ENCODE measurements at regions not wholly inside any gene's neighbourhood (a gene's known extent, or its start where the extent isn't known, plus 50 kb on each side); places are given as distances from the start of the nearest gene placed in this dataset.

DNA sequence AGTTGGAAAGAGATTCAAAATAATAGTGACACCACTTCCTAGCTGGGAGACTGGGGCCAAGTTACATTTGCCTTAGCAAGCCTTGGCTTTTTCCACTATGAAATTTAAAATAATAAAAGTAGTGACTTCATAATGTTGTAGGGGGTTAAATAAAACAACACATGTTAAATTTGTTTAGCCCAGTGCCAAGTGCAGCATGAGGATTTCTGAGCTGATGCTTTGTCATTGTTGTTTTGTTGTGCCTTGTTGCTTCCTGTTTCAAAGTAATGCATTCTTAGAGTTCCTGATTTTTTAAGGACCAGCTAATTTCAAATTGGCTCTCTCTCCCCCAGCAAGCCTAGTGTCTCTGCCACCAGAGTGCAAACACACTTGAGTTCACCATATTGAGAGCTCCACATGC lies 270.7 kb upstream of the PAPPA start:
- Histone ChIP-seq H2AFZ (ENCODE audit: low read length) (no peak overlapping the region), H3K4me3 (replicated peaks in 1 of 3; ENCODE audit: insufficient read depth in 1 of 3, low read depth in 2 of 3, low read length in 3 of 3) (no peak overlapping the region), H3K4me1 (ENCODE audit: insufficient read depth, low read length) (peaks cover 9% of the 10 kb centered on the region; the same call in 1 of the 2 replicates), H3K4me2 (ENCODE audit: low read depth, low read length) (no peak overlapping the region), H4K20me1 (ENCODE audit: insufficient read depth, low read length) (no peaks in the 10 kb centered on the region), H3K9me3 (ENCODE audit: low read length) (no peaks in the 10 kb centered on the region), H3K9ac (ENCODE audit: insufficient read depth, low read depth, low read length) (no peak overlapping the region), H3K79me2 (ENCODE audit: insufficient read depth, low read length) (no peaks in the 10 kb centered on the region), H3K27me3 (ENCODE audit: control insufficient read depth in 1 of 2, insufficient read depth in 2 of 2, low read length in 2 of 2) (no peaks in the 10 kb centered on the region; a peak in 1 of 5 replicates), H3K27ac (ENCODE audit: extremely low read length, insufficient read depth, low read length) (no peak overlapping the region), H3K36me3 (replicated peaks in 1 of 2; ENCODE audit: control insufficient read depth in 1 of 2, insufficient read depth in 2 of 2, low read length in 2 of 2) (no peaks in the 10 kb centered on the region)
- POLR2A ChIA-PET, result no interaction called here
- no TSS peak for BruUV-seq (replicated peaks)
- no peak for DNase-seq (ENCODE audit: low spot score)
- in situ Hi-C loops (cut with HindIII; ENCODE audit: extremely low pct_ligation_motif_present, low pct_unique_long_range_greater_than_20kb), result loop anchor here (5.0 to 25.0 kb wide), 5 partner anchors 114 to 779 kb away; no protein-coding TSS in a partner anchor
- CTCF ChIA-PET (ENCODE audit: low intra/inter-chr PET ratio, low total read pairs), result interaction anchor here (1.3 to 2.0 kb wide), 2 partner anchors 118 to 229 kb away, joined by 6 to 19 read pairs; no protein-coding TSS in a partner anchor
- intact Hi-C loops (cut with micrococcal nuclease; ENCODE audit: unreplicated experiment), result loop anchor here (1.0 to 5.0 kb wide), 5 partner anchors 117 to 779 kb away; no protein-coding TSS in a partner anchor
- ATAC-seq, result no peak
- TF ChIP-seq FOXM1 (CRISPR knock-in tag; IDR thresholded peaks at IDR 0.05) (no peak), POLR2AphosphoS5 (IDR thresholded peaks at IDR 0.05; ENCODE audit: low read depth, low read length) (no peak), SAP130 (CRISPR knock-in tag; IDR thresholded peaks at IDR 0.05; ENCODE audit: low read depth) (no peak), ZNF350 (CRISPR knock-in tag; IDR thresholded peaks at IDR 0.05; ENCODE audit: borderline replicate concordance, low read depth) (no peak), ZNF235 (CRISPR knock-in tag; IDR thresholded peaks at IDR 0.05; ENCODE audit: borderline replicate concordance) (no peak), HMG20A (CRISPR knock-in tag; IDR thresholded peaks at IDR 0.05; ENCODE audit: borderline replicate concordance) (no peak), HMGA1 (CRISPR knock-in tag; conservative IDR thresholded peaks at IDR 0.05) (no peak)
- TF ChIP-seq, protein P1, sequence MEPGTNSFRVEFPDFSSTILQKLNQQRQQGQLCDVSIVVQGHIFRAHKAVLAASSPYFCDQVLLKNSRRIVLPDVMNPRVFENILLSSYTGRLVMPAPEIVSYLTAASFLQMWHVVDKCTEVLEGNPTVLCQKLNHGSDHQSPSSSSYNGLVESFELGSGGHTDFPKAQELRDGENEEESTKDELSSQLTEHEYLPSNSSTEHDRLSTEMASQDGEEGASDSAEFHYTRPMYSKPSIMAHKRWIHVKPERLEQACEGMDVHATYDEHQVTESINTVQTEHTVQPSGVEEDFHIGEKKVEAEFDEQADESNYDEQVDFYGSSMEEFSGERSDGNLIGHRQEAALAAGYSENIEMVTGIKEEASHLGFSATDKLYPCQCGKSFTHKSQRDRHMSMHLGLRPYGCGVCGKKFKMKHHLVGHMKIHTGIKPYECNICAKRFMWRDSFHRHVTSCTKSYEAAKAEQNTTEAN (CRISPR knock-in tag; conservative IDR thresholded peaks at IDR 0.05), result no peak
- TF ChIP-seq, protein P2, sequence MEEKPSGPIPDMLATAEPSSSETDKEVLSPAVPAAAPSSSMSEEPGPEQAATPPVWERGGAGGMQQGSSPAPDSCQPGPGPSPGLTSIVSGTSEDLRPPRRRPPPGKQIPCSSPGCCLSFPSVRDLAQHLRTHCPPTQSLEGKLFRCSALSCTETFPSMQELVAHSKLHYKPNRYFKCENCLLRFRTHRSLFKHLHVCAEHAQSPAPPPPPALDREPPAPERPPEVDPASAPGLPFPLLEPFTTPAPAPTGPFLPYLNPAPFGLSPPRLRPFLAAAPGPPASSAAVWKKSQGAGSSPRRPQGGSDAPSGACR (CRISPR knock-in tag; IDR thresholded peaks at IDR 0.05), result no peak
- TF ChIP-seq, protein P3, sequence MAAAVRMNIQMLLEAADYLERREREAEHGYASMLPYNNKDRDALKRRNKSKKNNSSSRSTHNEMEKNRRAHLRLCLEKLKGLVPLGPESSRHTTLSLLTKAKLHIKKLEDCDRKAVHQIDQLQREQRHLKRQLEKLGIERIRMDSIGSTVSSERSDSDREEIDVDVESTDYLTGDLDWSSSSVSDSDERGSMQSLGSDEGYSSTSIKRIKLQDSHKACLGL (CRISPR knock-in tag; IDR thresholded peaks at IDR 0.05), result no peak
- TF ChIP-seq, protein P4, sequence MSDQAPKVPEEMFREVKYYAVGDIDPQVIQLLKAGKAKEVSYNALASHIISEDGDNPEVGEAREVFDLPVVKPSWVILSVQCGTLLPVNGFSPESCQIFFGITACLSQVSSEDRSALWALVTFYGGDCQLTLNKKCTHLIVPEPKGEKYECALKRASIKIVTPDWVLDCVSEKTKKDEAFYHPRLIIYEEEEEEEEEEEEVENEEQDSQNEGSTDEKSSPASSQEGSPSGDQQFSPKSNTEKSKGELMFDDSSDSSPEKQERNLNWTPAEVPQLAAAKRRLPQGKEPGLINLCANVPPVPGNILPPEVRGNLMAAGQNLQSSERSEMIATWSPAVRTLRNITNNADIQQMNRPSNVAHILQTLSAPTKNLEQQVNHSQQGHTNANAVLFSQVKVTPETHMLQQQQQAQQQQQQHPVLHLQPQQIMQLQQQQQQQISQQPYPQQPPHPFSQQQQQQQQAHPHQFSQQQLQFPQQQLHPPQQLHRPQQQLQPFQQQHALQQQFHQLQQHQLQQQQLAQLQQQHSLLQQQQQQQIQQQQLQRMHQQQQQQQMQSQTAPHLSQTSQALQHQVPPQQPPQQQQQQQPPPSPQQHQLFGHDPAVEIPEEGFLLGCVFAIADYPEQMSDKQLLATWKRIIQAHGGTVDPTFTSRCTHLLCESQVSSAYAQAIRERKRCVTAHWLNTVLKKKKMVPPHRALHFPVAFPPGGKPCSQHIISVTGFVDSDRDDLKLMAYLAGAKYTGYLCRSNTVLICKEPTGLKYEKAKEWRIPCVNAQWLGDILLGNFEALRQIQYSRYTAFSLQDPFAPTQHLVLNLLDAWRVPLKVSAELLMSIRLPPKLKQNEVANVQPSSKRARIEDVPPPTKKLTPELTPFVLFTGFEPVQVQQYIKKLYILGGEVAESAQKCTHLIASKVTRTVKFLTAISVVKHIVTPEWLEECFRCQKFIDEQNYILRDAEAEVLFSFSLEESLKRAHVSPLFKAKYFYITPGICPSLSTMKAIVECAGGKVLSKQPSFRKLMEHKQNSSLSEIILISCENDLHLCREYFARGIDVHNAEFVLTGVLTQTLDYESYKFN (CRISPR knock-in tag; conservative IDR thresholded peaks at IDR 0.05), result no peak
- TF ChIP-seq, protein P5, sequence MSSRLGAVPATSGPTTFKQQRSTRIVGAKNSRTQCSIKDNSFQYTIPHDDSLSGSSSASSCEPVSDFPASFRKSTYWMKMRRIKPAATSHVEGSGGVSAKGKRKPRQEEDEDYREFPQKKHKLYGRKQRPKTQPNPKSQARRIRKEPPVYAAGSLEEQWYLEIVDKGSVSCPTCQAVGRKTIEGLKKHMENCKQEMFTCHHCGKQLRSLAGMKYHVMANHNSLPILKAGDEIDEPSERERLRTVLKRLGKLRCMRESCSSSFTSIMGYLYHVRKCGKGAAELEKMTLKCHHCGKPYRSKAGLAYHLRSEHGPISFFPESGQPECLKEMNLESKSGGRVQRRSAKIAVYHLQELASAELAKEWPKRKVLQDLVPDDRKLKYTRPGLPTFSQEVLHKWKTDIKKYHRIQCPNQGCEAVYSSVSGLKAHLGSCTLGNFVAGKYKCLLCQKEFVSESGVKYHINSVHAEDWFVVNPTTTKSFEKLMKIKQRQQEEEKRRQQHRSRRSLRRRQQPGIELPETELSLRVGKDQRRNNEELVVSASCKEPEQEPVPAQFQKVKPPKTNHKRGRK (CRISPR knock-in tag; IDR thresholded peaks at IDR 0.05), result no peak
- TF ChIP-seq, protein P6, sequence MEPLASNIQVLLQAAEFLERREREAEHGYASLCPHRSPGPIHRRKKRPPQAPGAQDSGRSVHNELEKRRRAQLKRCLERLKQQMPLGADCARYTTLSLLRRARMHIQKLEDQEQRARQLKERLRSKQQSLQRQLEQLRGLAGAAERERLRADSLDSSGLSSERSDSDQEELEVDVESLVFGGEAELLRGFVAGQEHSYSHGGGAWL (CRISPR knock-in tag; IDR thresholded peaks at IDR 0.05), result no peak
- no peak for FAIRE-seq
